ENCODE measurements at regions not wholly inside any gene's neighbourhood (a gene's known extent, or its start where the extent isn't known, plus 50 kb on each side); places are given as distances from the start of the nearest gene placed in this dataset.

GRCh38 chr2:221715523-221716247 is 143.6 kb upstream of the EPHA4 start:
- DNase-seq, result no peak
- H3K4me1 Mint-ChIP-seq (ENCODE audit: low read depth, unreplicated experiment), result no peaks in the 10 kb centered on the region
- no peak overlapping the region for H3K4me3 Mint-ChIP-seq (ENCODE audit: unreplicated experiment)
- peaks cover 2% of the 10 kb centered on the region for H3K27me3 Mint-ChIP-seq (ENCODE audit: unreplicated experiment)
- H3K27ac Mint-ChIP-seq (ENCODE audit: unreplicated experiment), result no peak overlapping the region
- no peaks in the 10 kb centered on the region for H3K9me3 Mint-ChIP-seq (ENCODE audit: unreplicated experiment)
- no peak for TF ChIP-seq CTCF (IDR thresholded peaks at IDR 0.05; ENCODE audit: partially characterized antibody, unreplicated experiment)
- no peaks in the 10 kb centered on the region for H3K36me3 Mint-ChIP-seq (ENCODE audit: unreplicated experiment)

GRCh38 chr2:221710744-221711143 is 138.6 kb upstream of the EPHA4 start:
- no peaks in the 10 kb centered on the region for H3K9me3 Mint-ChIP-seq (ENCODE audit: unreplicated experiment)

GRCh38 chr2:221708902-221709301 is 136.8 kb upstream of the EPHA4 start:
- TF ChIP-seq CTCF (IDR thresholded peaks at IDR 0.05; ENCODE audit: partially characterized antibody, unreplicated experiment), result no peak
- H3K27ac Mint-ChIP-seq (ENCODE audit: unreplicated experiment), result no peak overlapping the region
- no peak overlapping the region for H3K4me3 Mint-ChIP-seq (ENCODE audit: unreplicated experiment)
- H3K36me3 Mint-ChIP-seq (ENCODE audit: unreplicated experiment), result no peaks in the 10 kb centered on the region
- H3K27me3 Mint-ChIP-seq (ENCODE audit: unreplicated experiment), result no peaks in the 10 kb centered on the region
- H3K4me1 Mint-ChIP-seq (ENCODE audit: low read depth, unreplicated experiment), result no peaks in the 10 kb centered on the region
- no peak for DNase-seq
- no peaks in the 10 kb centered on the region for H3K9me3 Mint-ChIP-seq (ENCODE audit: unreplicated experiment)

More at GRCh38 chr2:221710744-221711143, 138.6 kb upstream of the EPHA4 start:
- no peak overlapping the region for H3K4me3 Mint-ChIP-seq (ENCODE audit: unreplicated experiment)
- H3K27me3 Mint-ChIP-seq (ENCODE audit: unreplicated experiment), result no peaks in the 10 kb centered on the region
- no peak for TF ChIP-seq CTCF (IDR thresholded peaks at IDR 0.05; ENCODE audit: partially characterized antibody, unreplicated experiment)
- no peaks in the 10 kb centered on the region for H3K4me1 Mint-ChIP-seq (ENCODE audit: low read depth, unreplicated experiment)
- H3K27ac Mint-ChIP-seq (ENCODE audit: unreplicated experiment), result no peak overlapping the region
- DNase-seq, result no peak
- H3K36me3 Mint-ChIP-seq (ENCODE audit: unreplicated experiment), result no peaks in the 10 kb centered on the region

- H3K36me3 Mint-ChIP-seq (ENCODE audit: unreplicated experiment), result no peaks in the 10 kb centered on the region
- no peak for DNase-seq
- no peaks in the 10 kb centered on the region for H3K27me3 Mint-ChIP-seq (ENCODE audit: unreplicated experiment)
- no peak for TF ChIP-seq CTCF (IDR thresholded peaks at IDR 0.05; ENCODE audit: partially characterized antibody, unreplicated experiment)
- H3K4me1 Mint-ChIP-seq (ENCODE audit: low read depth, unreplicated experiment), result no peaks in the 10 kb centered on the region
- no peaks in the 10 kb centered on the region for H3K9me3 Mint-ChIP-seq (ENCODE audit: unreplicated experiment)
- no peak overlapping the region for H3K27ac Mint-ChIP-seq (ENCODE audit: unreplicated experiment)
- no peak overlapping the region for H3K4me3 Mint-ChIP-seq (ENCODE audit: unreplicated experiment)
Observed at GRCh38 chr2:221705185-221705877, 133.2 kb upstream of the EPHA4 start.

- no peak for TF ChIP-seq CTCF (IDR thresholded peaks at IDR 0.05; ENCODE audit: partially characterized antibody, unreplicated experiment)
- H3K27me3 Mint-ChIP-seq (ENCODE audit: unreplicated experiment), result peaks cover under 1% of the 10 kb centered on the region
- no peak overlapping the region for H3K4me3 Mint-ChIP-seq (ENCODE audit: unreplicated experiment)
- H3K27ac Mint-ChIP-seq (ENCODE audit: unreplicated experiment), result no peak overlapping the region
- no peaks in the 10 kb centered on the region for H3K36me3 Mint-ChIP-seq (ENCODE audit: unreplicated experiment)
- H3K4me1 Mint-ChIP-seq (ENCODE audit: low read depth, unreplicated experiment), result no peaks in the 10 kb centered on the region
- H3K9me3 Mint-ChIP-seq (ENCODE audit: unreplicated experiment), result no peaks in the 10 kb centered on the region
- DNase-seq, result no peak
Observed at GRCh38 chr2:221704442-221704841, 132.3 kb upstream of the EPHA4 start.

Measured in glutamatergic neuron (in vitro differentiated cells).